Breast epithelium (tissue), 3 donors: ENCODE measurements at regions not wholly inside any gene's neighbourhood (a gene's known extent, or its start where the extent isn't known, plus 50 kb on each side); places are given as distances from the start of the nearest gene placed in this dataset.

Experiments
- POLR2A ChIP-seq: fragments of 450-650 bp; IDR thresholded peaks from one replicate; pipeline ENCODE4 v1.6.1; 2016; ENCODE audit warnings: antibody characterized with exemption, mild to moderate bottlenecking, moderate library complexity
- POLR2AphosphoS5 ChIP-seq, 3 donors: sonication (generic); formaldehyde crosslinking; IDR thresholded peaks; one replicate each; pipeline ENCODE4 v1.6.1; 2017; ENCODE audit warnings: antibody characterized with exemption in 3 of 3
- TF ChIP-seq, protein P1 (sequence below), 3 donors: fragments of 450-650 bp; IDR thresholded peaks; one replicate each; pipeline ENCODE4 v1.5.1; 2016 to 2017; ENCODE audit warnings: antibody characterized with exemption in 3 of 3, mild to moderate bottlenecking in 3 of 3, moderate library complexity in 3 of 3

GRCh38 chr2:129008055-129008880 is 689.6 kb upstream of the HS6ST1 start:
- TF ChIP-seq POLR2A: no peak
- TF ChIP-seq, protein P1, sequence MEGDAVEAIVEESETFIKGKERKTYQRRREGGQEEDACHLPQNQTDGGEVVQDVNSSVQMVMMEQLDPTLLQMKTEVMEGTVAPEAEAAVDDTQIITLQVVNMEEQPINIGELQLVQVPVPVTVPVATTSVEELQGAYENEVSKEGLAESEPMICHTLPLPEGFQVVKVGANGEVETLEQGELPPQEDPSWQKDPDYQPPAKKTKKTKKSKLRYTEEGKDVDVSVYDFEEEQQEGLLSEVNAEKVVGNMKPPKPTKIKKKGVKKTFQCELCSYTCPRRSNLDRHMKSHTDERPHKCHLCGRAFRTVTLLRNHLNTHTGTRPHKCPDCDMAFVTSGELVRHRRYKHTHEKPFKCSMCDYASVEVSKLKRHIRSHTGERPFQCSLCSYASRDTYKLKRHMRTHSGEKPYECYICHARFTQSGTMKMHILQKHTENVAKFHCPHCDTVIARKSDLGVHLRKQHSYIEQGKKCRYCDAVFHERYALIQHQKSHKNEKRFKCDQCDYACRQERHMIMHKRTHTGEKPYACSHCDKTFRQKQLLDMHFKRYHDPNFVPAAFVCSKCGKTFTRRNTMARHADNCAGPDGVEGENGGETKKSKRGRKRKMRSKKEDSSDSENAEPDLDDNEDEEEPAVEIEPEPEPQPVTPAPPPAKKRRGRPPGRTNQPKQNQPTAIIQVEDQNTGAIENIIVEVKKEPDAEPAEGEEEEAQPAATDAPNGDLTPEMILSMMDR (IDR thresholded peaks at IDR 0.05): no peak
- no peak for TF ChIP-seq POLR2AphosphoS5 (IDR thresholded peaks at IDR 0.05)
